T1000 (cell line): ENCODE measurements at regions not wholly inside any gene's neighbourhood (a gene's known extent, or its start where the extent isn't known, plus 50 kb on each side); places are given as distances from the start of the nearest gene placed in this dataset.
A peak's percentile ranks its signal among the peaks of the same experiment; 100 is the strongest.

Experiments used
- DNase-seq: peaks from one replicate; lab custom pipeline; 2025; ENCODE audit warnings: mixed read lengths; lab: John Stamatoyannopoulos, UW

DNA sequence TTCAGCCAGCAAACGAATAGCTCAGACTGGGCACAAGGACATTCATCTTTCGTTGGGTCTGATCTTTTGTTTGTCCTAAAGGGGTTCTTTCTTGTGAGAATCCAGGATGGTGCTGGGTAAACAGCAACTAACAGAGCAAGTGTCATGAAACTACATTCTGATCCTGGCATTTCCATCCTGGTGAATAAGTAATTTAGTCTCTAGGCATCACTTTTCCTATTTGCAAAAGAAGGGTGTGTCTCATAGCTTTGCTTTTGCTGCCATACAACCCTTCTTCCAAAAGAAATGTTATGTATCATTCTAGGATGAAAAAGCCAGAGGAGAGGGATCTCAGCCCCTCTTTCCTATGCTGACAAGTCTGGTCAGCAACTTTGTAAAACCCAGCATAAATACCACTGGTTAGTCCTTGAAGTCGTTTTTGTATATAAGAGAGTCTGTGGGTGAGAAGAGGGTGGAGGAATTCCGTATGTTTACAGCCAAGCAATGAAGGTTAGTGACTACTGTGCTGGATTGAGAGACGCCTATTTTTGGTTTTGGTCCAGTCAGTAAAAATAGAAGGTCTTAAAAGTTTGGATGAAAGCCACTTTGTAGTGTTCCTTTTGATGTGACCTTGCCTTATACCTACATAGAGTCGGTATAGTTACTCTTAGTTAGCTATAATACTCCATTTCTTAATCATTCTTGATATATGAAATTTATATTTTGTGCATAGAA lies 88.4 kb upstream of the SLC25A13 start:
- no peak for DNase-seq

DNA sequence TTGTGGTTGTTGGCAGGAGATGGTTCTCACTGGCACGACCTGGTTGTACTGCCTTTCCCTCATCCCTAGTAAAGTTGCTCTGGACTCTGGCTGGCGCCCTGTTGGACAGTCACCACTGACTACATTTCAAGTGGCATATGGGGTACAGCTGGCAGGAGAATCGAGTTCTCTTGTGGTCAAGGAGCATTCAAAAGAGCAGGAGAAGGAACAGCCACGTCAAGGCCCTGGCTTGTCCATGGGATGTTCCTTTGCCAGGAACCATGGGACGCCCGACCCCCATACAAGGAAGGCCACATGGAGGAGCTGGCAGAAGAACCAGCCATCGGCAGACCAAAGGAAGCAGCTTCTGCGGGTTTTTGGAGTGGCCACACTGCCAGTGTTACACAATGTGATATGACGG lies 87.0 kb upstream of the SLC25A13 start:
- no peak for DNase-seq

DNA sequence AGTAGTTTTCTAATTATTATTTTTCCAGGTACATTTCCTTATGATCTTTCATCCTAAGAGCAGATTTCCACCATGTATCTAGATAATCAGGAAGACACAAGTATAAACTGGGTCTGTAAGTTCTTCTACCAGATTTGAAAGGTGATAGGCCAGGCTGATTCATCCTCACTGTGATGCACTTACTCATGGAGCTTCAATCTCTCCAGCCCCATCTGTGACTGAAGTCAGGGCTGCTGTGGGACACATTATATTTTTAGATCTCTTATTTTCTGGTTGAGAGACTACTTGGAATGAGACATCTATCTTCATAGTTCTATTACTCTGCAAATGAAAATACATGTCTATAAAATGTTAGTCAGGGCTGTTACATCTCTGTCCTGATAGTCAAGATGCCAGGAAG lies 85.5 kb upstream of the SLC25A13 start:
- DNase-seq: no peak

DNA sequence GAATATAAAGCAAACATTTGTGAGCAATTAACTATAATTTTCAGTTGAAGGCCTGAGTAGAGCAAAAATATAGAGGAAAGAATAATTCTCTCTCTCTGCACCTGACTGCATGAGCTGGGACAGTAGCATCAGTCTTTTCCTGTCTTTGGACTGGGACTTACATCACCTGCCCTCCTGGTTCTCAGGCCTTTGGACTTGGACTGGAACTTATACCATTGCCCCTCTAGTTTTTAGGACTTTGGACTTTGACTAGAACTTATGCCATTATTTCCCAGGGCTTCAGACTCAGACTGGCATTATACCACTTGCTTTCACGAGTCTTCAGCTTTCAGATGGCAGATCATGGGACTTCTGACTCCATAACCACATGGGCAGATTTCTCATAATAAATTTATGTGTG lies 81.0 kb upstream of the SLC25A13 start:
- DNase-seq: no peak

DNA sequence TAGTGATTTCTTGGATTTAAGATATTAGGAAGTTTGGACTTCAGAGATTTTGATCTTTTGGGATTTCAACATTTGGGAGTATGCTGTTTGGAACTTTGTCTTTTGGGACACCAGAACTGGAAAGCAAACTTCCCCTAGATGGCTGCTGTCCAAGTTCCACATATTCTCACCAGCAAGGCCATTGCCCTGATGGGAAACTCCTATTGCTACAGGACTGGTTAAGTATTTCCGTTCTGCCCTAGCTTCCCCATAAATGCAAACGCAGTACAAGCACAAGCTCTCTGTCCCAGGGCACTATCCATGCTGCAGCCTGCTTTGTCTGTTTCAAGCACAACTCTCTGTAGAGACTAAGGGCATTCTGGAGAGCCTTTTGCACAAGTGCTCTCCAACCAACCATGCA lies 79.3 kb upstream of the SLC25A13 start:
- DNase-seq: no peak

DNA sequence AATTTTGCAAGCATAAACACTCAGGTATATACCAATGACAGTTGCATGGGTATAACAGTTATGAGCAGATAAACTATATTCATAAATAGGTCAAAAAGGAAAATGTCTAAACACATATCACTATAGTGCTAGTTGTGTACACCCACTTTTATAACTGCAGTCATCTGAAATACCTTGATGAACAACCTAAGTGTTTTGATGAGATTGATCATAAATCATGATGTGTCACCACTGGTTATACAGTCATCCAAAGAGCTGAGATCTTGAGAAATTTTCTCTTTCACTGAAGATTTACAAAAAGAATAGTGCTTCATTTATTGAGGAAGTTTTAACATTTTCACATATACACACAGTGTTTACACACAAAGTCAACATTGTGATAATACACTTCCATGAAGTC lies 78.6 kb upstream of the SLC25A13 start:
- DNase-seq: no peak

DNA sequence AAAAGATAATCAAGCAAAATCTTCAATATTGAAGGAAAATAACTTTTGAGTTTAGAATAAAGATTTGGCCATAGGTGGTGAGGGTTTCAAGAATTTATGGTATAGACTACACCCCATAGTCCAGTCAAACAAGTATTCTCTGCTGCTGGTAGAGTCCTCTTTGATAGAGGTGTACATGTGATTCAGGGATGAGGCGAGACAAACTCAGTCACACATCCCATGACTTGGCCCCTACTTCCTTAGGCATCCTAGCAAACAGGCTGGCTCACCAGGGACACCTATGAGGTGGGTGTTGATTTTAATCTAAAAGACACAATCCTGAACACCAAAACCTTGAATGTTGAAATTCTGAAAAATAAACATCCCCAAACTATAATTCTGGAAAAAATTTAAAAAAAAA lies 78.1 kb upstream of the SLC25A13 start:
- DNase-seq: no peak

DNA sequence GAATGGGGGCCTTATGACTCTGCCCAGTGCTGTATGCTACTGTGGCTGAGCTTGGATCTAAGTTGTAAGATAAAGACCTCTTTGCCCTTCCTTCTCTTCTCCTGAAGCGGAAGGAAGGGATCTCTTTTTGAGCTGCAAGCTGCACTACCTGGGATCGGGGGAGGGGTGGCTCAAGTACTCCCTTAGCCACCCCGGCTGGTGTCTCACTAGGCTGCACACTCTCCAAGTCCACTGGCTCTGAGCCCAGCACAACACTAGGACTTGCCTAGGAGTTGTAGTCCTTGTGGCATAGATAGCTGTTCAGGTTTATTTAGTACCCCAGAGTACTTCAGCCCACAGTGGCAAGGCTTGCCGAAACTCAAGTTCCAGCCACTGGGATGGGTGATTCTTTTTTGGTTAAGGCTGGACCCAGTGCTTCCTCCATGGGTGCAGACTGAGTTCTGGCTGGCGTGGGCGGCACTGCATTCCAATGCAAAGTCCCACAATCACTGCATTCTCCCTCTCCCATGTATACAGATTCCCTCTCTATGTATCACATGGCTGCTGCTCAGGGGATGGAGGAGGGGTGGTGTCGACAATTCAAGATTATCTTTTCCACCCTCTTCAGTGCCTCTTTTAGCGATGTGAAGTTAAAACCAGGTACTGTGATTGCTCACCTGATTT lies 76.2 kb upstream of the SLC25A13 start:
- no peak for DNase-seq

DNA sequence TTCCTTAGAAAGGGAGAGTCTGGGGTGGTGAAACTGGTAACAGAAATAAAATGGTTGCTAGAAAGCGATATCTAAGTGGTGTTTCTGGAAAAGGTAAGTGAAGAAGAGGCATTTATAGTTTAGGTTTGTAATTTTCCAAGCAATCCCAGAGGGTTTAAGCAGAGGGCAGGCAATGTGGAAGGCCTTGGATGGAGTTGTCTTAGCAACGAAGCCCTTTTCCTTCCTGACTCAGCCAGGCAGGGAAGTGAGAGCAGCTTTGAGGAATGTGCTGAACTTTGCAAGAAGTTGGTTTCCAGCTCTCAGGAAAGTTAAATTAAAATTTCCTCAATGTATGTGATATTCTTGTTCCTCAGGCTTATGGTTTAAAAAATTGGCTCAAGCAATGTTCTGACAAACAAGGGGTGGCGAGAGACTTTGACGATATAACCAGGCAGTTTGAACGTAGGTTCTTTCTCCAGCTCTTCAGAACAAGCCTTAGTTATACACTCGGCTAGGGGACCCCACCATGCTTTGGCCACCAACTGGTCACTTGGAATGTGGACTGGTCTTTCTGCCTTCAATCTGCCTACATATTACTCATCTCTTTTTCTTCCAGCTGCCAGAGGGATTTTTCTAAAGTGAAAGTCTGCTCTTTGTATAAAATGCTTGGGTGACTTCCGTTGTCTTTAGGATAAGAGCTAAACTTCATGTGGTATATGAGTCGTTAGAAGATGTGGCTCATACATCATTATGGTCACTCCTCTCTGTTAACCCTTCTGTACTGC lies 66.9 kb upstream of the SLC25A13 start:
- DNase-seq: peak; percentile 13

DNA sequence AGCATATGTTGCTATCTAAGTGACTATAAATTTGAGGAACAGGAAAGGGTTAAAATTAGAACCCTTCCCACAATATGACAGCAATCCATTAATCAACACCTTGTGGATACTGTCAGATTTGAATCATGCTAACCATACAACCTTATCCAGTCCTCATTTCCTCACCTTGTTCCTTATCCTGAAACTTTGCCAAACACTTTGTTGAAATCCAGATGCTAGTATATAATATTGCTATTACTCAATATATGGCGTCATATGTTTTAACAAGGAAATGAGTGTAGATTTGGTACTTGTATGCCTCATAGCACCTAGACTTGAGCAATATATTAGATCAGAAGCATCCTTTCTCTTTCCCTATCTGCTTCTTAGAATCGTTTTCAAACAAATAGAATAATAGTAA lies 66.3 kb upstream of the SLC25A13 start:
- no peak for DNase-seq

DNA sequence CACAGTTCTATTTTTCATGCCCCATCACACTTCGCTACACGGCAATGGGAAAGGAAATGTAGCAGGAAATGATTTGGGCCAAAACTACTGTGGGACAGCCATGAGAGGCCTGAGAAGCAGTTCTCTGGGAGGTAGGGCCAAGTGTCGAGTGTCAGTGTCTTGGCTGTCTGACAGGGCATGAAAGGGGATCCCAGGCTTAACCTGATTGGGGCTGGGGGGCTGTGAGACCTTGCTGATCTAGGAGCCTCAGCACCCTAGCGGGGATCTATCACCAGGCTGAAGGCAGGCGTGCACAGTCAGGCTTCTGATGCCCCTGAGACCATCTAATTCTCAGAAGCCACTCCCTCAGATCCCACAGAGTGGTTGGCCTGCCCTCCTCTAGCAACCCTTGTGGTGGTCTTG lies 58.2 kb upstream of the SLC25A13 start:
- DNase-seq: no peak

DNA sequence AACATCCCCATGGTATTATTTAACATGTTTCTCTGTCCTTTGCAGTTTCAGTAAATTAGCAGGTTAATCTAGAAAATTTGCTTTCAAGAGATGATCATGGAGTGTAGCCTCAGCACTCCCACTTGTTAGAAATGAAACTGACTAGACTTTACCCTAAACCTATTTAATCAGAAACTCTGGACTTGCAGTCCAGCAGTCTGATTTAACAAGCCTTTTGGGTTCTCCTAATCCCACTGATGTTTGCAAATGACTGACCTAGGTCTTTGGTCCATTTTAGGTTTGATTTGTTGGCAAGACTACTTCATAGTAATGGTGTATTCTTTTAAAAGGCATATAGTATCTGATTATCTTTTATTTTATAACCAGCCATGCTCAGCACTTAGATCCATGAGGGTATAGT lies 55.5 kb upstream of the SLC25A13 start:
- no peak for DNase-seq
